GM12878 (cell line): ENCODE measurements at regions not wholly inside any gene's neighbourhood (a gene's known extent, or its start where the extent isn't known, plus 50 kb on each side); places are given as distances from the start of the nearest gene placed in this dataset.

ENCODE experiments used
- ATAC-seq: fragments of 200-7000 bp; cut with Tn5 transposase; 3 replicates; pipeline ENCODE4 v1.9.1; 2020; ENCODE audit warnings: mild to moderate bottlenecking, moderate library complexity
- BruUV-seq: library from RNA; stranded (reverse); fragments of 400-500 nt; replicated peaks from 2 replicates; lab custom pipeline; 2021; lab: Mats Ljungman, UMichigan
- CTCF ChIA-PET: fragments of 300-600 bp; sonication (Branson Sonifier 250); formaldehyde crosslinking; extraction: SDS; loops from one replicate; lab custom pipeline; 2021; ENCODE audit warnings: inconsistent platforms; lab: Yijun Ruan, JAX
- POLR2A ChIA-PET: fragments of 350-600 bp; formaldehyde crosslinking; extraction: SDS; loops from one replicate; lab custom pipeline; 2021; ENCODE audit warnings: inconsistent platforms; lab: Charles Lee
- RAD21 ChIA-PET: fragments of 300-600 bp; sonication (Branson Sonifier 250); formaldehyde crosslinking; loops from one replicate; lab custom pipeline; 2023; ENCODE audit warnings: antibody characterized with exemption; ENCODE audit not compliant: unreplicated experiment; lab: Charles Lee
- SMC1A ChIA-PET: fragments of 300-600 bp; sonication (Branson Sonifier 250); formaldehyde crosslinking; loops from one replicate; lab custom pipeline; 2023; ENCODE audit not compliant: unreplicated experiment, uncharacterized antibody; lab: Charles Lee
- DNase-seq: peaks from one replicate; pipeline ENCODE4 v3.0.0-alpha.2; 2011; ENCODE audit warnings: low read depth, low spot score
- FAIRE-seq: peaks from 3 replicates; lab custom pipeline; 2011; peaks lifted over from hg19 to GRCh38; lab: Jason Lieb, UNC
- H2AFZ ChIP-seq: 2 replicates; pipeline ENCODE4 v1.6.0; 2011; ENCODE audit warnings: low read depth, low read length, control low read depth; ENCODE audit not compliant: control insufficient read depth
- H3K27ac ChIP-seq: 2 replicates; pipeline ENCODE4 v1.5.1; 2011; ENCODE audit warnings: control low read depth; ENCODE audit not compliant: control insufficient read depth, insufficient read depth
- H3K27me3 ChIP-seq, 2 experiments: replicated peaks in 1 of 2; 2 replicates each; pipeline versions ENCODE4 v1.6.0 to v1.6.1; 2011; ENCODE audit warnings: low read length in 1 of 2; ENCODE audit not compliant: control insufficient read depth in 2 of 2, insufficient read depth in 2 of 2
- H3K36me3 ChIP-seq, 2 experiments: 2 replicates each; pipeline ENCODE4 v1.5.1; 2011; ENCODE audit warnings: low read length in 1 of 2; ENCODE audit not compliant: control insufficient read depth in 2 of 2, insufficient read depth in 2 of 2
- H3K4me1 ChIP-seq: 2 replicates; pipeline ENCODE4 v1.6.1; 2011; ENCODE audit warnings: mild to moderate bottlenecking, low read length, moderate library complexity, mixed read lengths; ENCODE audit not compliant: control insufficient read depth, insufficient read depth
- H3K4me2 ChIP-seq: 2 replicates; pipeline ENCODE4 v1.6.0; 2011; ENCODE audit warnings: control low read depth; ENCODE audit not compliant: control insufficient read depth, insufficient read depth
- H3K4me3 ChIP-seq: fragments of 200-600 bp; sonication (generic); 2 replicates; pipeline ENCODE4 v1.5.1; 2016
- H3K79me2 ChIP-seq: 2 replicates; pipeline ENCODE4 v1.6.0; 2011; ENCODE audit warnings: low read length; ENCODE audit not compliant: control insufficient read depth, insufficient read depth
- H3K9ac ChIP-seq: 2 replicates; pipeline ENCODE4 v1.8.0; 2011; ENCODE audit warnings: low read length, control low read depth, mixed read lengths; ENCODE audit not compliant: control insufficient read depth, insufficient read depth
- H3K9me3 ChIP-seq: replicated peaks from 3 replicates; pipeline ENCODE4 v1.5.1; 2011; ENCODE audit warnings: mild to moderate bottlenecking, low read length; ENCODE audit not compliant: control insufficient read depth, insufficient read depth
- H4K20me1 ChIP-seq: 2 replicates; pipeline ENCODE4 v1.6.0; 2011; ENCODE audit not compliant: control insufficient read depth, insufficient read depth
- BMI1 ChIP-seq: fragments of 450-650 bp; IDR thresholded peaks from 2 replicates; pipeline ENCODE4 v1.6.1; 2016; ENCODE audit warnings: mild to moderate bottlenecking, moderate library complexity, borderline replicate concordance
- NFIC ChIP-seq: IDR thresholded peaks from 2 replicates; pipeline ENCODE4 v1.6.1; 2012; ENCODE audit warnings: low read depth, mild to moderate bottlenecking, inconsistent platforms, low read length, moderate library complexity
- NFYB ChIP-seq: IDR thresholded peaks from 2 replicates; pipeline ENCODE4 v1.6.1; 2011; ENCODE audit warnings: low read depth, mild to moderate bottlenecking, low read length, improper control_type of control experiment, moderate library complexity; ENCODE audit not compliant: insufficient read depth
- PML ChIP-seq: IDR thresholded peaks from 2 replicates; pipeline ENCODE4 v1.6.1; 2012; ENCODE audit warnings: low read length, inconsistent platforms
- RELB ChIP-seq: fragments of 450-650 bp; IDR thresholded peaks from 2 replicates; pipeline ENCODE4 v1.6.1; 2017; ENCODE audit warnings: low read depth, mild to moderate bottlenecking, moderate library complexity
- STAT3 ChIP-seq: IDR thresholded peaks from 2 replicates; pipeline ENCODE4 v1.6.1; 2011; ENCODE audit warnings: low read depth, low read length, improper control_type of control experiment
- TARDBP ChIP-seq: IDR thresholded peaks from 2 replicates; pipeline ENCODE4 v1.6.1; 2016; ENCODE audit warnings: borderline replicate concordance
- WGBS: methylation state at CpG from one replicate; pipeline ENCODE4 v1.1.6; 2016; ENCODE audit warnings: low lambda C conversion rate; ENCODE audit not compliant: insufficient replicate concordance, insufficient coverage; ENCODE audit errors: missing lambda C conversion rate; 5-methylcytosine and 5-hydroxymethylcytosine counted together
- in situ Hi-C: fragments of 300-500 bp; cut with MboI; formaldehyde crosslinking; loops from 9 replicates; pipeline ENCODE4 v1.14.3; 2018; ENCODE audit warnings: mixed read lengths
- intact Hi-C: fragments of 100-400 bp; cut with micrococcal nuclease; formaldehyde crosslinking; loops from one replicate; pipeline ENCODE4 v1.14.2; 2022; ENCODE audit not compliant: unreplicated experiment

DNA sequence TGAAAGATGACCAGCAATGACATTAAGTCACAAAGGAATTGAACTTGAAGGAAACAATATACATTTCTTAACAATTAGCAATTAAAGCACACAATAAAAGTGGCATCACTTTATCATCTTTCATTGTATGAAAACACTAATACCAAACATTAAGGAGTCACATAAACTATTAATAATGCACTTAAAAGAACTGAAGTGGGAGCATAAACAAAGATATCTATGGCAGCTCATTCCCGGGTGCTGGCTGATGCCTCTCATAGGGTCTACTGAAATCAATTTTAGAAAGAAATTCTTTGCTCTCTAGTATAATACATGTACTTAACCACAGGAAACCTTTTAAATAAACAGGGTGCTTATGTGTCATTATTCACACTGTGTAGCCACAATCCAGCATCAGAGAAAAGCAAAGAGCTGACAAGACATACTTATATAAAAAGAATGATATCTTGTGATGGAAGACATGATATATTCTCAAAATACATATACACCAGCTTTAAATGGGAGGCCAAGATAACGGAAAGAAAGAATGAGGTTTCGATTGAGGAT lies 1207.8 kb downstream of the EFNB2 start (continued):
- TF ChIP-seq NFYB (no peak), RELB (no peak)

GRCh38 chr13:105319875-105320274 lies 1215.6 kb downstream of the EFNB2 start:
- H3K4me1 ChIP-seq, result no peaks in the 10 kb centered on the region
- no peak overlapping the region for H3K4me3 ChIP-seq
- no peaks in the 10 kb centered on the region for H3K9me3 ChIP-seq
- H4K20me1 ChIP-seq, result no peaks in the 10 kb centered on the region
- ChIA-PET POLR2A (no interaction called here), SMC1A (no interaction called here), RAD21 (no interaction called here), CTCF (no interaction called here)
- no peak for TF ChIP-seq BMI1
- no peak for TF ChIP-seq PML
- TF ChIP-seq NFIC, result no peak
- no peak for TF ChIP-seq STAT3
- no peak for TF ChIP-seq TARDBP
- 17% methylated on average over 6 of the region's 6 CpGs for WGBS
- no peak overlapping the region for H3K4me2 ChIP-seq
- no peak for DNase-seq
- in situ Hi-C loops (no loop called here), intact Hi-C loops (no loop called here)
- ATAC-seq, result no peak
- H3K27me3 ChIP-seq, result no peaks in the 10 kb centered on the region
- no peaks in the 10 kb centered on the region for H3K36me3 ChIP-seq
- no peaks in the 10 kb centered on the region for H3K79me2 ChIP-seq
- FAIRE-seq, result no peak
- H3K27ac ChIP-seq, result no peak overlapping the region
- H3K9ac ChIP-seq, result no peak overlapping the region
- BruUV-seq, result no TSS peak
- no peak overlapping the region for H2AFZ ChIP-seq
